Cardiac muscle cell (in vitro differentiated cells and primary cell): ENCODE measurements at regions not wholly inside any gene's neighbourhood (a gene's known extent, or its start where the extent isn't known, plus 50 kb on each side); places are given as distances from the start of the nearest gene placed in this dataset.

Source experiments
- DNase-seq, 2 donors: peaks; one replicate each; pipeline versions ENCODE4 v3.0.0 to v3.0.0-alpha.2; 2010 to 2017; ENCODE audit warnings: low read depth in 1 of 2, low spot score in 1 of 2
- H3K27ac ChIP-seq: fragments of 200-600 bp; sonication (generic); 2 replicates; pipeline ENCODE4 v1.5.1; 2016
- H3K27me3 ChIP-seq: fragments of 200-600 bp; sonication (generic); 2 replicates; pipeline ENCODE4 v1.6.0; 2016; ENCODE audit warnings: control low read depth
- H3K36me3 ChIP-seq: fragments of 200-600 bp; sonication (generic); 2 replicates; pipeline ENCODE4 v1.5.1; 2016; ENCODE audit warnings: control low read depth
- H3K4me1 ChIP-seq: fragments of 200-600 bp; sonication (generic); 2 replicates; pipeline ENCODE4 v1.8.1; 2017; ENCODE audit warnings: low read depth, mild to moderate bottlenecking, mixed run types
- H3K4me3 ChIP-seq: fragments of 200-600 bp; sonication (generic); 2 replicates; pipeline ENCODE4 v1.5.1; 2016; ENCODE audit warnings: mild to moderate bottlenecking
- H3K9me3 ChIP-seq: fragments of 200-600 bp; sonication (generic); 2 replicates; pipeline ENCODE4 v1.5.1; 2017; ENCODE audit warnings: low read depth, mild to moderate bottlenecking, control low read depth
- CTCF ChIP-seq: IDR thresholded peaks from 2 replicates; pipeline ENCODE4 v1.5.1; 2012; ENCODE audit warnings: low read depth, mild to moderate bottlenecking, low read length

GRCh38 chr1:4598561-4598960, 55.8 kb upstream of the AJAP1 start:
- Histone ChIP-seq H3K27ac (no peak overlapping the region), H3K9me3 (no peaks in the 10 kb centered on the region), H3K27me3 (no peaks in the 10 kb centered on the region), H3K36me3 (no peaks in the 10 kb centered on the region), H3K4me3 (no peak overlapping the region), H3K4me1 (no peaks in the 10 kb centered on the region)
- TF ChIP-seq CTCF: no peak
- no peak for DNase-seq

- no peaks in the 10 kb centered on the region for H3K9me3 ChIP-seq
- H3K36me3 ChIP-seq: no peaks in the 10 kb centered on the region
- no peak overlapping the region for H3K27ac ChIP-seq
- H3K4me1 ChIP-seq: no peaks in the 10 kb centered on the region
- H3K27me3 ChIP-seq: no peaks in the 10 kb centered on the region
- H3K4me3 ChIP-seq: no peak overlapping the region
- no peak for TF ChIP-seq CTCF
- DNase-seq: no peak
Observed at GRCh38 chr1:4599521-4599920, 54.9 kb upstream of the AJAP1 start.

- H3K36me3 ChIP-seq: no peaks in the 10 kb centered on the region
- no peaks in the 10 kb centered on the region for H3K9me3 ChIP-seq
- TF ChIP-seq CTCF: no peak
- no peak for DNase-seq
- H3K27me3 ChIP-seq: no peaks in the 10 kb centered on the region
- H3K27ac ChIP-seq: no peak overlapping the region
- H3K4me3 ChIP-seq: no peak overlapping the region
- H3K4me1 ChIP-seq: no peaks in the 10 kb centered on the region
Observed at GRCh38 chr1:4599951-4600481, 54.4 kb upstream of the AJAP1 start.

- Histone ChIP-seq H3K4me1 (no peaks in the 10 kb centered on the region), H3K9me3 (no peaks in the 10 kb centered on the region), H3K4me3 (no peak overlapping the region), H3K27me3 (no peaks in the 10 kb centered on the region), H3K36me3 (no peaks in the 10 kb centered on the region), H3K27ac (no peak overlapping the region)
- no peak for DNase-seq
- TF ChIP-seq CTCF: no peak
Observed at GRCh38 chr1:4600615-4601460, 53.6 kb upstream of the AJAP1 start.

GRCh38 chr1:4601941-4602340, 52.5 kb upstream of the AJAP1 start:
- no peaks in the 10 kb centered on the region for H3K4me1 ChIP-seq
- no peak for DNase-seq
- H3K9me3 ChIP-seq: no peaks in the 10 kb centered on the region
- no peak overlapping the region for H3K27ac ChIP-seq
- no peak for TF ChIP-seq CTCF
- H3K27me3 ChIP-seq: no peaks in the 10 kb centered on the region
- no peak overlapping the region for H3K4me3 ChIP-seq
- no peaks in the 10 kb centered on the region for H3K36me3 ChIP-seq
